Stimulated activated naive CD4-positive, alpha-beta T cell treated with Interleukin-2 at 50 U/mL for 16 hours (primary cell): ENCODE measurements at regions not wholly inside any gene's neighbourhood (a gene's known extent, or its start where the extent isn't known, plus 50 kb on each side); places are given as distances from the start of the nearest gene placed in this dataset.
"Not testable (repeated sequence)": the region's sequence is repeated elsewhere in the genome, so short reads cannot be mapped to it uniquely, and the experiment has no call there.

ENCODE experiments used
- DNase-seq: peaks from one replicate; lab custom pipeline; 2025; lab: John Stamatoyannopoulos, UW

- no peak for DNase-seq
Measured at GRCh38 chr13:87877477-87877876, 206.3 kb downstream of the SLITRK5 start.

GRCh38 chr13:87878706-87879105, 207.5 kb downstream of the SLITRK5 start:
- no peak for DNase-seq

- no peak for DNase-seq
Measured at GRCh38 chr13:87884884-87885283, 213.7 kb downstream of the SLITRK5 start.

- DNase-seq = no peak
Measured at GRCh38 chr13:87887459-87888123, 216.4 kb downstream of the SLITRK5 start.

- no peak for DNase-seq
Measured at GRCh38 chr13:87889254-87889653, 218.1 kb downstream of the SLITRK5 start.

GRCh38 chr13:87893186-87893585, 222.0 kb downstream of the SLITRK5 start:
- no peak for DNase-seq

GRCh38 chr13:87894059-87894458, 222.9 kb downstream of the SLITRK5 start:
- no peak for DNase-seq

GRCh38 chr13:87903553-87903952, 232.4 kb downstream of the SLITRK5 start:
- no peak for DNase-seq

GRCh38 chr13:87906411-87906810, 235.2 kb downstream of the SLITRK5 start:
- no peak for DNase-seq

GRCh38 chr13:87907202-87907601, 236.0 kb downstream of the SLITRK5 start:
- DNase-seq = no peak

GRCh38 chr13:87919956-87920355, 248.8 kb downstream of the SLITRK5 start:
- DNase-seq = no peak

- DNase-seq = no peak
Measured at GRCh38 chr13:87923753-87924152, 252.6 kb downstream of the SLITRK5 start.

GRCh38 chr13:87925006-87925405, 253.8 kb downstream of the SLITRK5 start:
- DNase-seq = no peak

GRCh38 chr13:87940776-87941175, 269.6 kb downstream of the SLITRK5 start:
- DNase-seq = no peak

- no peak for DNase-seq
Measured at GRCh38 chr13:87941226-87941625, 270.1 kb downstream of the SLITRK5 start.

- DNase-seq = no peak
Measured at GRCh38 chr13:87942205-87942604, 271.0 kb downstream of the SLITRK5 start.

GRCh38 chr13:87944038-87944437, 272.9 kb downstream of the SLITRK5 start:
- DNase-seq = no peak

GRCh38 chr13:87952377-87952776, 281.2 kb downstream of the SLITRK5 start:
- no peak for DNase-seq

GRCh38 chr13:87953381-87953780, 282.2 kb downstream of the SLITRK5 start:
- DNase-seq = no peak

- DNase-seq = no peak
Measured at GRCh38 chr13:87954091-87954490, 282.9 kb downstream of the SLITRK5 start.

- no peak for DNase-seq
Measured at GRCh38 chr13:87961546-87961945, 290.4 kb downstream of the SLITRK5 start.

- DNase-seq = no peak
Measured at GRCh38 chr13:87972568-87972967, 301.4 kb downstream of the SLITRK5 start.

- DNase-seq = no peak
Measured at GRCh38 chr13:87975035-87975434, 303.9 kb downstream of the SLITRK5 start.

GRCh38 chr13:87976650-87977049, 305.5 kb downstream of the SLITRK5 start:
- DNase-seq = not testable (repeated sequence)
